NOMO-1 (cell line): ENCODE measurements at regions not wholly inside any gene's neighbourhood (a gene's known extent, or its start where the extent isn't known, plus 50 kb on each side); places are given as distances from the start of the nearest gene placed in this dataset.

ENCODE experiments used
- DNase-seq, 2 experiments: peaks; one replicate each; lab custom pipeline; 2025; ENCODE audit not compliant: unreplicated experiment in 2 of 2; lab: John Stamatoyannopoulos, UW

DNA sequence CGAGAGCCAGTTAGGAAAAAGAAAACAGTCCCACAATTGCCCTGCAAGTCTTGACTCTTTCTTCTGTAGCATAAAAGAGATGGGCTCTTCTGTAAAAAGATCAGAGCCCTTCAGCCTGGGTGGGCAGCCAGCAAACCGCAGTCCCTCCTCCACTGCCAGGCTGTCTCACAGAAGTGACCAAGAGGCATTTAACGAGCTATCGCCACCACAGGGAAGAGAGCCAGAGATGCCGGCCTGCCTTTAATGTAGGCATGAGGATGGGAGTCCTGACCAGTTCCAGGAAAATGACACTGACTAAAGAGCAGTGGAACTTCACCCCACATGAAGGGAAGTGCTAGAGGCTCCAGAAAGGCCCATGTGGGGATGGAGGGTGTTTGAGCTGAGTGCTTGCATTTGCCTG is 264.6 kb downstream of the NDUFS4 start:
- no peak for DNase-seq

DNA sequence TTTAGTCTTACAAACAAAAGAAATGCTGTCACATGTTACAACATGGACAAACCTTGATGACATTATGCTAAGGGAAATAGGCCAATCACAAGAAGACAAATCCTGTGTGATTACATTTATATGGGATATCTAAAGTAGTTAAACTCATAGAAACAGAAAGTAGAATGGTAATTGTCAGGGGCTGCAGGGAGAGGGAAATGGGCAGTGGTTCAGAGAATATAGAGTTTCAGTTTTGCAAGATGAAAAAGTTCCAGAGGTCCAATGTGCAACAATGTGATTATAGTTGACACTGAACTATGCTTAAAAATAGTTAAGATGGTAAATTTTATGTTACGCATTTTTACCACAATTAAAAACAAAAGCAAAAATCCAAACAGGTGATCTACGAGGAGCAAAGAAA is 265.5 kb downstream of the NDUFS4 start:
- DNase-seq: no peak

GRCh38 chr5:53826504-53826903 is 266.1 kb downstream of the NDUFS4 start:
- no peak for DNase-seq

GRCh38 chr5:53827211-53827651 is 266.8 kb downstream of the NDUFS4 start:
- DNase-seq: no peak

DNA sequence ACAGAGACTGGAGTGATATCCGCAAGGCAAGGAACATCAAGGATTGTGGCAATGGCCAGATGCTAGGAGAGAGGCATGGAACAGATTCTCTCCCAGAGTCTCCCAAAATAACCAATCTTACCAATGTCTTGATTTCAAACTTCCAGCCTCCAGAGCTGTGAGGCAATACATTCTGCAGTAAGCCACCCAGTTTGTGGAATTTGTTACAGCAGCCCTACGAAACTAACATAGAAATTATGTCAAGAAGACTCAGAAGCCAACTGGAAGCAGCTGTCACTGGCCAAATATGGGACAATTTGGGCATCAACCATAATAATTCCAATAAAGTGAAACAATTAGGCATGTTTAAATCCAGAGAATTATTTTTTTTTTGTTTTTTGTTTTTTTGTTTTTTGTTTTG is 271.1 kb downstream of the NDUFS4 start:
- DNase-seq: no peak
